ENCODE measurements at regions not wholly inside any gene's neighbourhood (a gene's known extent, or its start where the extent isn't known, plus 50 kb on each side); places are given as distances from the start of the nearest gene placed in this dataset.
A peak's percentile ranks its signal among the peaks of the same experiment; 100 is the strongest.

DNA sequence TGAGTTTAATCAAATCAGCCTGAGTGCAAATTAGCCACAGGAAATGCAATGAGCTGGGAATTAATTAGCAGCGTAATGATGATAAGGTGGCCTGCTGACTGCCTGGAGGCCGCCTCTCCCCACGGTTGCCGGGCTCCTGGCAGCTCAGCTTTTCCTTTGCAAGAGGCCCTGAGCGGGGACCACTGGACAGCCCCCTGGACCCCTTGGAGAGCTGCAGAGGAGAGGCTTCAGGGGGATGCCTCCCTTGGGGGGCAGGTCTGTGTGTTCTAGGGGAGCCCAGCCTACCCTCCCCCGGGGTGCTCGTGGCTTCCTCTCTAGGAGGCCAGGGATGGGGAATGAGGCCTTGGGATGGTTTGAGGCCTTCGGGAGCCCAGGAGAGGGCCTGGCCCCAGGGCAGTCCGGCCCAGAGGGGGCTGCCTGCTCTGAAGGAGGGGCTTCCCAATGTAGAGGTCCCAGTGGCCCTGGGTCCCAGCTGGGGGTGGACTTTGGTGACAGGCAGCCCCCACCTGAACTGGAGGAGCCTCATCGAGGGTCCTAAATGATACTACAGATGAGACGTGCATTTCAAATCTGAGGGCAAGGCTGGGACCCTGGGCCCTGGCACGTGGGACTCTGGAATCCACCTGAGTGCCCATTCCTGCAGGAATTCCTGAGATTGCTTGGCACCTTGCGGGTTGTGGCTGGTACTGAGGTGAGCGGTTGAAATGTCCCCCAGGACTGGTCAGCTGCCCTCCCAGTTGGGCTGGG lies 66.4 kb upstream of the BHLHE23 start:
- DNase-seq (no peak), ATAC-seq (no peak)
- H3K9me3 ChIP-seq (ENCODE audit: low read length), result peaks cover 11% of the 10 kb centered on the region
- TF ChIP-seq EZH2phosphoT487 (IDR thresholded peaks at IDR 0.05; ENCODE audit: borderline replicate concordance, low read length) (no peak), EZH2 (IDR thresholded peaks at IDR 0.05; ENCODE audit: low read length, unreplicated experiment) (no peak)
- TF ChIP-seq, protein P1, sequence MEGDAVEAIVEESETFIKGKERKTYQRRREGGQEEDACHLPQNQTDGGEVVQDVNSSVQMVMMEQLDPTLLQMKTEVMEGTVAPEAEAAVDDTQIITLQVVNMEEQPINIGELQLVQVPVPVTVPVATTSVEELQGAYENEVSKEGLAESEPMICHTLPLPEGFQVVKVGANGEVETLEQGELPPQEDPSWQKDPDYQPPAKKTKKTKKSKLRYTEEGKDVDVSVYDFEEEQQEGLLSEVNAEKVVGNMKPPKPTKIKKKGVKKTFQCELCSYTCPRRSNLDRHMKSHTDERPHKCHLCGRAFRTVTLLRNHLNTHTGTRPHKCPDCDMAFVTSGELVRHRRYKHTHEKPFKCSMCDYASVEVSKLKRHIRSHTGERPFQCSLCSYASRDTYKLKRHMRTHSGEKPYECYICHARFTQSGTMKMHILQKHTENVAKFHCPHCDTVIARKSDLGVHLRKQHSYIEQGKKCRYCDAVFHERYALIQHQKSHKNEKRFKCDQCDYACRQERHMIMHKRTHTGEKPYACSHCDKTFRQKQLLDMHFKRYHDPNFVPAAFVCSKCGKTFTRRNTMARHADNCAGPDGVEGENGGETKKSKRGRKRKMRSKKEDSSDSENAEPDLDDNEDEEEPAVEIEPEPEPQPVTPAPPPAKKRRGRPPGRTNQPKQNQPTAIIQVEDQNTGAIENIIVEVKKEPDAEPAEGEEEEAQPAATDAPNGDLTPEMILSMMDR (conservative IDR thresholded peaks at IDR 0.05; ENCODE audit: low read depth, low read length), result no peak
- BruUV-seq (replicated peaks), result no TSS peak
- POLR2A ChIA-PET (ENCODE audit: unreplicated experiment), result no interaction called here
- CTCF ChIA-PET, result no interaction called here
- no peaks in the 10 kb centered on the region for H3K36me3 ChIP-seq (ENCODE audit: low read depth, low read length)
- no peaks in the 10 kb centered on the region for H3F3A ChIP-seq (ENCODE audit: low read length, unreplicated experiment)
- H4K20me1 ChIP-seq (ENCODE audit: low read length), result no peaks in the 10 kb centered on the region
- peaks cover 23% of the 10 kb centered on the region for H3K27me3 ChIP-seq (ENCODE audit: low read length)
- H3K4me1 ChIP-seq (ENCODE audit: insufficient read depth, low read length), result no peaks in the 10 kb centered on the region; the same call in 1 of the 2 replicates
- H3K4me3 ChIP-seq (ENCODE audit: low read length), result no peak overlapping the region
- H3K9me2 ChIP-seq (replicated peaks; ENCODE audit: low read length), result no peaks in the 10 kb centered on the region
- intact Hi-C loops (cut with micrococcal nuclease), result no loop called here
- H3K79me2 ChIP-seq (ENCODE audit: low read length), result no peaks in the 10 kb centered on the region
- H3K27ac ChIP-seq (ENCODE audit: low read length), result no peak overlapping the region
- no peak overlapping the region for H3K9ac ChIP-seq (ENCODE audit: low read length)
- no peak overlapping the region for H3K4me2 ChIP-seq (ENCODE audit: low read length)
- H2AFZ ChIP-seq (ENCODE audit: low read length), result no peak overlapping the region

- H4K20me1 ChIP-seq (ENCODE audit: low read length), result no peaks in the 10 kb centered on the region
- ChIA-PET POLR2A (ENCODE audit: unreplicated experiment) (no interaction called here), CTCF (no interaction called here)
- no peaks in the 10 kb centered on the region for H3K9me2 ChIP-seq (replicated peaks; ENCODE audit: low read length)
- TF ChIP-seq EZH2 (IDR thresholded peaks at IDR 0.05; ENCODE audit: low read length, unreplicated experiment) (no peak), EZH2phosphoT487 (IDR thresholded peaks at IDR 0.05; ENCODE audit: borderline replicate concordance, low read length) (no peak)
- TF ChIP-seq, protein P1 (conservative IDR thresholded peaks at IDR 0.05; ENCODE audit: low read depth, low read length), result no peak
- intact Hi-C loops (cut with micrococcal nuclease), result no loop called here
- H3K4me1 ChIP-seq (ENCODE audit: insufficient read depth, low read length), result no peaks in the 10 kb centered on the region; the same call in 1 of the 2 replicates
- H3K27me3 ChIP-seq (ENCODE audit: low read length), result peaks cover 23% of the 10 kb centered on the region
- H3K36me3 ChIP-seq (ENCODE audit: low read depth, low read length), result no peaks in the 10 kb centered on the region
- H3F3A ChIP-seq (ENCODE audit: low read length, unreplicated experiment), result no peaks in the 10 kb centered on the region
- H3K4me3 ChIP-seq (ENCODE audit: low read length), result no peak overlapping the region
- H3K9ac ChIP-seq (ENCODE audit: low read length), result no peak overlapping the region
- H3K27ac ChIP-seq (ENCODE audit: low read length), result no peak overlapping the region
- peaks cover 6% of the 10 kb centered on the region for H3K9me3 ChIP-seq (ENCODE audit: low read length)
- no peak for ATAC-seq
- no TSS peak for BruUV-seq (replicated peaks)
- no peak overlapping the region for H3K4me2 ChIP-seq (ENCODE audit: low read length)
- H2AFZ ChIP-seq (ENCODE audit: low read length), result no peak overlapping the region
- no peaks in the 10 kb centered on the region for H3K79me2 ChIP-seq (ENCODE audit: low read length)
- DNase-seq, result no peak
Measured at GRCh38 chr20:63072231-63072791, 65.5 kb upstream of the BHLHE23 start.

DNA sequence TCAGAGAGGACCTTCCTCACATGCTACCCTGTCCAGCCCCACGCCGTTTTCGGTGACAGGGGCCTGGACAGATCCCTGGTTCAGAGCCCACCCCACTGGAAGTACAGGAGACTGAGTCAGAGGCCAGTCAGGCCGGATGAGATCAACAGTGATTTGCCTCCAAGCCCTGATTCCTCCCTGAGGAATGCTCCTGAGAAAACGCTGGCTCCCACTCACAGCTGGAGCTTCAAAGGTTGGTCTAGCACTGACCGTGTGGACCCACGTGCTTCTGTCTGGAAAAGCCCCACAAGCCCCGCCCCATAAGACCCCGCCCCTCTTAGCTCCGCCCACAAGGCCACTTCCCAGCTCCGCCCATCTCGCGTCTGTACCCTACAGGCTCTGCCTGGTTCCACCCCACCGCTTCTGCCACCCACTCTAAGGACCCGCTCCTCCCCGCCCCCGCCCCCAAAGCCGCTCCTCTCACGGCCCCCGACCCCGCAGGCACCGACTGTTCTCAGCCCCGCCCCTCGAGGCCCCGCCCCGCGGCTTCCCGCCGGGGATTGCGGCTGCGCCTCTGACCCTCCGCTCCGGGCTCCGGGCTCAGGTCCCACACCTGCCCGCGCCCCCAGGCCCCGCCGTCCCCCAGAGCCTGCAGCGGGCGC lies 64.9 kb upstream of the BHLHE23 start:
- DNase-seq (peak; percentile 63), ATAC-seq (peak; percentile 51)
- no peak overlapping the region for H3K4me2 ChIP-seq (ENCODE audit: low read length)
- H3K4me3 ChIP-seq (ENCODE audit: low read length), result no peak overlapping the region
- H3K36me3 ChIP-seq (ENCODE audit: low read depth, low read length), result no peaks in the 10 kb centered on the region
- no peak overlapping the region for H3K9ac ChIP-seq (ENCODE audit: low read length)
- no peaks in the 10 kb centered on the region for H3K9me3 ChIP-seq (ENCODE audit: low read length)
- H3K27me3 ChIP-seq (ENCODE audit: low read length), result peaks cover 19% of the 10 kb centered on the region
- H3F3A ChIP-seq (ENCODE audit: low read length, unreplicated experiment), result no peaks in the 10 kb centered on the region
- no peak overlapping the region for H2AFZ ChIP-seq (ENCODE audit: low read length)
- H3K9me2 ChIP-seq (replicated peaks; ENCODE audit: low read length), result no peaks in the 10 kb centered on the region
- H3K4me1 ChIP-seq (ENCODE audit: insufficient read depth, low read length), result no peaks in the 10 kb centered on the region; the same call in 1 of the 2 replicates
- no peak overlapping the region for H3K27ac ChIP-seq (ENCODE audit: low read length)
- POLR2A ChIA-PET (ENCODE audit: unreplicated experiment), result no interaction called here
- H3K79me2 ChIP-seq (ENCODE audit: low read length), result no peaks in the 10 kb centered on the region
- BruUV-seq (replicated peaks), result no TSS peak
- intact Hi-C loops (cut with micrococcal nuclease), result no loop called here
- no peaks in the 10 kb centered on the region for H4K20me1 ChIP-seq (ENCODE audit: low read length)
- TF ChIP-seq, protein P1 (conservative IDR thresholded peaks at IDR 0.05; ENCODE audit: low read depth, low read length), result no peak
- TF ChIP-seq EZH2phosphoT487 (IDR thresholded peaks at IDR 0.05; ENCODE audit: borderline replicate concordance, low read length) (no peak), EZH2 (IDR thresholded peaks at IDR 0.05; ENCODE audit: low read length, unreplicated experiment) (no peak)
- CTCF ChIA-PET, result no interaction called here

Measured in PC-3 (cell line).